Astrocyte (in vitro differentiated cells and primary cell): ENCODE measurements at regions not wholly inside any gene's neighbourhood (a gene's known extent, or its start where the extent isn't known, plus 50 kb on each side); places are given as distances from the start of the nearest gene placed in this dataset.

Experiments
- EZH2 ChIP-seq: IDR thresholded peaks from 2 replicates; pipeline ENCODE4 v1.6.1; 2012; ENCODE audit warnings: mild to moderate bottlenecking, low read length, inconsistent platforms; ENCODE audit not compliant: insufficient read depth
- TF ChIP-seq, protein P1 (sequence below): IDR thresholded peaks from 2 replicates; pipeline ENCODE4 v1.5.1; 2011; ENCODE audit warnings: low read depth, mild to moderate bottlenecking, inconsistent platforms, low read length, moderate library complexity; ENCODE audit not compliant: insufficient read depth

DNA sequence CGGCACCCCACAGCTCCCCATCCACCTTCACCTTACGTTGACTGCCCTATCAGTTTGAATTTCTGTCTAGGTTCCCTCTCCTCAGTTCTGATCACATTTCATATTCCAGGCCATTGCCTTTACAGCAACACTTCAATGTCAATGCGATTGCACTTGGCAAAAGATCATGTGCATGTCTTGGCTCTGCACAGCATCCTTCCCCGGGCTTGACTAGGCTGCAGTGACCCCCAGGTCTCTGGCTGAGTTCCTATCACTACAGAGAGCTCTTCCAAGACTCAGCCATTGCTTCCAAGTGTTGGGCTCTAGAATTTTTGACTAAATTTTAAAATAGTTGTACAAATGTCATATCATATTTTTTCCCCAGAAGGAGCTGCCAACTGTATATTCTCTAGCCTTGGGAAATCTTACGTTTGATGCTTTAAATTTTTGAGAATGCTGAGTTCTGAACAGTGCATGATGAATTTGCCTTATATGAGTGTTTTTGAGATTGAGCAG lies 103.8 kb upstream of the NEDD4L start:
- TF ChIP-seq EZH2, result no peak
- TF ChIP-seq, protein P1, sequence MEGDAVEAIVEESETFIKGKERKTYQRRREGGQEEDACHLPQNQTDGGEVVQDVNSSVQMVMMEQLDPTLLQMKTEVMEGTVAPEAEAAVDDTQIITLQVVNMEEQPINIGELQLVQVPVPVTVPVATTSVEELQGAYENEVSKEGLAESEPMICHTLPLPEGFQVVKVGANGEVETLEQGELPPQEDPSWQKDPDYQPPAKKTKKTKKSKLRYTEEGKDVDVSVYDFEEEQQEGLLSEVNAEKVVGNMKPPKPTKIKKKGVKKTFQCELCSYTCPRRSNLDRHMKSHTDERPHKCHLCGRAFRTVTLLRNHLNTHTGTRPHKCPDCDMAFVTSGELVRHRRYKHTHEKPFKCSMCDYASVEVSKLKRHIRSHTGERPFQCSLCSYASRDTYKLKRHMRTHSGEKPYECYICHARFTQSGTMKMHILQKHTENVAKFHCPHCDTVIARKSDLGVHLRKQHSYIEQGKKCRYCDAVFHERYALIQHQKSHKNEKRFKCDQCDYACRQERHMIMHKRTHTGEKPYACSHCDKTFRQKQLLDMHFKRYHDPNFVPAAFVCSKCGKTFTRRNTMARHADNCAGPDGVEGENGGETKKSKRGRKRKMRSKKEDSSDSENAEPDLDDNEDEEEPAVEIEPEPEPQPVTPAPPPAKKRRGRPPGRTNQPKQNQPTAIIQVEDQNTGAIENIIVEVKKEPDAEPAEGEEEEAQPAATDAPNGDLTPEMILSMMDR, result no peak
